ENCODE measurements at regions not wholly inside any gene's neighbourhood (a gene's known extent, or its start where the extent isn't known, plus 50 kb on each side); places are given as distances from the start of the nearest gene placed in this dataset.

DNA sequence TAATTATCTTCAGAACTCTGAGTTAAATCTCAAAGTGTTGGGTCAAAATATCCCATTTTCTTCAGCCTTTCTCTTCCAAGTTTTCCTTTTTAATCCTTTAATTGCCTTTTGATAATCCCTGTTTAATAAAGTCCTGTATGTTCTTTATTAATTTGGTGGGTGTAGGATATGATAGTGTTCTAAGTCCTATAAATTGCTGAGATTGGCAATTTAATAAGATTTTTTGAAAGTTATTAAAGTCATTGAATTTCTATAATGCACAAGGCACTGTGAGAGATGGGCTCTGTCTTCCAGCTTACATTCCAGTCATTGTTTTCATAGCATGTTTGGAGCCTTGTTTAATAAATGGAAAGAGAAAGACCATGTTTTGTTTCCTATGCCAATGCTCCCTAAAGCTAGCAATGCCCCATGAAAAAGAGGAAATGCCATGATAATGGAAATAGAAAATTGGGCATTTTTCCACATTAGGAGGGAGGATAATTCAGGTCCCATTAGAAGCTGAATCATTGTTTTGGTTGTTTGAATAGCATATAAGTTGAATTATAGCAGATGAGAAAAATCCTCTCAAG, 404.8 kb downstream of the CD109 start:
- TF ChIP-seq POLR2AphosphoS5 (IDR thresholded peaks at IDR 0.05; ENCODE audit: low read depth, low read length) (no peak), SIN3A (IDR thresholded peaks at IDR 0.05; ENCODE audit: borderline replicate concordance, insufficient read depth, low read length) (no peak)

All from PFSK-1 (cell line).